ENCODE measurements at regions not wholly inside any gene's neighbourhood (a gene's known extent, or its start where the extent isn't known, plus 50 kb on each side); places are given as distances from the start of the nearest gene placed in this dataset.
"Not testable (repeated sequence)": the region's sequence is repeated elsewhere in the genome, so short reads cannot be mapped to it uniquely, and the experiment has no call there.

- no peak for DNase-seq
Measured at GRCh38 chr3:103203441-103203840, 768.6 kb downstream of the ZPLD1 start.

GRCh38 chr3:103210583-103210982 is 775.8 kb downstream of the ZPLD1 start:
- DNase-seq: no peak

GRCh38 chr3:103218146-103218545 is 783.3 kb downstream of the ZPLD1 start:
- DNase-seq: no peak

GRCh38 chr3:103218793-103219192 is 784.0 kb downstream of the ZPLD1 start:
- no peak for DNase-seq

DNA sequence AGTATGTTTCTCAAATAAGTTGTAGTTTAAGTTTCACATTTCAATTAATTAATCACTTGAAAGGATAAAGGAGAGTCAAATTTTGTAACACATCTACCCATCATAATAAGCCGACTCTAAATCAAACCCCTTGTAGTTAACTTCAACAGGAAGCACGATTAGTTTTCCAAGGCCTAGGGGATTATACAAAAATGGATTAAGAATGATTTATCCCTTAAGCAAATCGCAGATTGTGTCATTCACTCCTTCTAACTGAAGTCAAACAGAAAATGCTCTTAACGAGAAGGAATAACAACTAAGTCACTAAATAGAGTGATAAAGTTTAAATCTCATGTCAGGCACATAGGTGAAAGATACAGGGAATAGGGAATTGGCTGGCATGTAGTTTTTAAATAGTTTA is 792.8 kb downstream of the ZPLD1 start:
- no peak for DNase-seq

GRCh38 chr3:103247459-103247858 is 812.6 kb downstream of the ZPLD1 start:
- no peak for DNase-seq

GRCh38 chr3:103254827-103255226 is 820.0 kb downstream of the ZPLD1 start:
- not testable (repeated sequence) for DNase-seq

DNA sequence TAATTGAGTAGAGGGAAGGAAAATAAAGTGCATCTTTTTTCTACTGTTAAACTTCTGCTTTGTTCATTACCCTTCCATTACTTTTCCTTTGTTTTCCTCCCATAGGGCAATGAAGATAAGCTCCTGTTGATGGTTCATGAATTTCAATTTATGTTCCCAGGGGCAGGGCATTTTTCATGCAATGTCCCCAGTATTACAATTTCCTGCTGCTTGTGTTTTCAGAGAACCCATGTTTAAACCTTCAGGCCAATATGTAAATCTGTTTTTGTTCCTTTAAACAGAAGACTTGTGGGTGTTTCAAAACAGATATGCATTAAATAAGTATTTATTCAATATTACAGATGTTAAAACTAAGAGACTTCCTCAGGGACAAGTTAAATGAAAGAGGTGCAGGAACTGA is 834.5 kb downstream of the ZPLD1 start:
- DNase-seq: no peak

DNA sequence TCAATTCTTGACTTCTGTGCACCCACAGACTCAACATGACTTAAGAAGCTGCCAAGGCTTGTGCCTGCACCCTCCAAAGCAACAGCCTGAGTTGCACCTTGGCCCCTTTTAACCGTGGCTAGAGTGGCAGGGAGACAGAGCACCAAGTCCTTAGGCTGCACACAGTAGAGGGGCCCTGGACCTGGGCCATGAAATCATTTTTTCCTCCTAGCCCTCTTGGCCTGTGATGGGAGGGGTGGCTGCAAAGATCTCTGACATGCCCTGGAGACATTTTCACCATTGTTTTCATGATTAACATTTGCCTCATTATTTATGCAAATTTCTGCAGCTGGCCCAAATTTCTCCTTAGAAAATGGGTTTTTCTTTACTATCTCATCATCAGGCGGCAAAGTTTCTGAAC is 836.8 kb downstream of the ZPLD1 start:
- no peak for DNase-seq

DNA sequence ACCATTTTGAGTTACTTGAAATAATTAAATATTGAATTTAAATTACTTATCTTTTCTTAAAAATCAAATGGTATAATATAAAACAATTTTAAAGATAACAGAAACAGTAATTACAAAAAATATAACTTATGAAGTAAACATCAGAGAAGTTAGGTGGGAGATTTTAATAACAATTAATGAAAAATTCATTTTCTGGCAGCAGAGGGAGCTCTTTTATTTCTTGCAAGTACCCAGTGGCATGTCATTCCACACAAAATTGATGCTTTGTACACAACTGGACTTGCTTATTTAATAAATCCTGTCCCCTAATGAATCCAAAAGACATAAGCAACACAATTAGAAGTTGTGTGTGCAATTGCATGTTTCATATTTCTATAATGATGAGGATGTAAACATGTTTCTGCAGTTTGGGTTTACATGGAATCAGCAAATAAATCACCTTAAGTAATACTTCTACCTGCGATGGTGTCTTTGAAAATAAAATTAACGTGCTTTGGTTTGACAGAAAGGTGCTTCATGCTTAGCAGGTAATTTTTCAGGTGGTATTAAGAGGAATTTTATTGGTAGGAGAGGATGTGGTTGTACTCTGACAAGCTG is 861.3 kb downstream of the ZPLD1 start:
- DNase-seq: no peak

DNA sequence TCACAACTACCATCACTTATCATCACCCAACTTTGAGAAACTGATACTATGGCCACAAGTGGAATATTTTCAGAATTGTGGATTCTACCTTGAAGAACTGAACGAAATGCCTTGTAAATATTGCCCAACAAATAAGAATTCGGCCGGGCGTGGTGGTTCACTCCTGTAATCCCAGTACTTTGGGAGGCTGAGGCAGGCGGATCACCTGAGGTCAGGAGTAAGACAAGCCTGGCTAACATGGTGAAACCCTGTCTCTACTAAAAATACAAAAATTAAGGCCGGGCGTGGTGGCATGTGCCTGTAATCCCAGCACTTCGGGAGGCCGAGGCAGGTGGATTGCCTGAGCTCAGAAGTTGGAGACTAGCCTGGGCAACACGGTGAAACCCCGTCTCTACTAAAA is 862.7 kb downstream of the ZPLD1 start:
- DNase-seq: not testable (repeated sequence)

DNA sequence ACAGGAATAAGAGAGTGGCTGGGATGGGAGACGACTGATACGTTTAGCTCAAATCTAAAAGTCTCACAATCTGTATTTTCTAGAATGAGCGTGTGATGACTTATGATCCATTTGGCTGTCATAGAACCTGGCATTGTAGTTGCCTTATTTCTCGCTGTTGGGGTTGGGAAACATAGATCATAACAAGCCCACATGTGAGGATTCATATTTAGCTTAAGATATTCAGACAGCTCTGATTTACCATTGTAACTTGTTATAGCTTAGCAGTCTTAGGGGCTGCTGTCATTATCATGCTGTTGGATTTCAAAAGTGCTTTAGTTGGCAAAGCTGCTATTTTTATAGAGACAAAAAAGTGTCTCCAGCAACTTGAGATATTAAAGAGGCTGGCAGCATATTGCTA is 871.3 kb downstream of the ZPLD1 start:
- DNase-seq: no peak

DNA sequence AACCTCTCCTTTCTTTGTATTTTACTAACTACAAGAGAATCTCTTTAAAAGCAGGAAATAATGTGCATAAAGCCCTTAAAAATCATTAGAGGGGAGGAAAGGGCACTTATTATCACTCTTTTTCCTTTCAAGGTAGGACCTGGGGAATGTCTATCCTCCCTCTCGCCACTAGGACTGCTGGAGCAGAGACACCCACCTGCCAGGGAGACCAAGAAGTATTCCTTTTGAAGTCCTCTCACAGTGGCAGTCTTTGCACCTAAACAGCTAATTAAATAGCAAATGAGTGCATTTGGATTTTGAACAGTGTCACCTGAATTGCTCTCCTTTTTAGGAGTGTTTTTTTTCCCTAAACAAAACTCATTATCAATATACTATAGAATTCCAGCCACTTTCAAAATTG is 874.1 kb downstream of the ZPLD1 start:
- no peak for DNase-seq

GRCh38 chr3:103319912-103320311 is 885.1 kb downstream of the ZPLD1 start:
- no peak for DNase-seq

GRCh38 chr3:103337179-103337845 is 902.5 kb downstream of the ZPLD1 start:
- no peak for DNase-seq

GRCh38 chr3:103341078-103341606 is 906.3 kb downstream of the ZPLD1 start:
- no peak for DNase-seq

- DNase-seq: no peak
Measured at GRCh38 chr3:103342205-103342731, 907.5 kb downstream of the ZPLD1 start.

DNA sequence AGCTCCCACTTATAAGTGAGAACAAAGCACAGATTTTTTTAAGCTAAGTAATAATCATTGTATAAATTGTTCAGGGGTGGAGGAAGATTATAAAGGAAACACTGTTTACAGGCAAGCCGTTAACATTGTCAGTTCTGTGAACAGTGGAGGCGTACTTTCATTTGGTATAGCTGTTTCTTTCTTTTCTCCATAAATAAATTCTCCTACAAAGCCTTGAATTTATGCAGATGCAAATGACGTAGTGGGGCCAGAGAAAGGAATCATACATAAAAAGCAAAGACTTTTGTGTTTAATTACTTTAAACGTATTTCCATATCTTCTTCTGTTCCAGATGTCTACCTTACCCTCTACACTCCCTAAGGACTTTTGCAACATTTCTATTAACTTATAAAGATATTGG is 914.9 kb downstream of the ZPLD1 start:
- DNase-seq: no peak

DNA sequence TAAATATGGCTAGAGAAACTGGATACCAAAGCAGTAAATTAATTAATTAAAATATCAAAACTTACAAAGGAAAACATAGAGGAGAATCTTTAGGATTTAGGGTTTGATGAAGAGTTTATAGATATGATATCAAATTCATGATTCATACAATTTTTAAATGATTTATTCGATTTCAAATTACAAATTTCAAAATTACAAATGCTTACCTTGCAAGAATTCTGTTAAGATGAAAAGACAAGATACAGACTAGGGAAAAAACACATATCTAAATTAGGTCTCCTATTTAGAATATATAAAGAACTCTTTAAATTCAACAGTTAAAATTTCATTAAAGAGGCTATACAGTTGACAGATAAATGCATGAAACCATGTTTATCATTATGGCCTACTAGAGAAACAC is 930.7 kb downstream of the ZPLD1 start:
- DNase-seq: no peak

GRCh38 chr3:103367481-103367880 is 932.7 kb downstream of the ZPLD1 start:
- DNase-seq: no peak

GRCh38 chr3:103371411-103371810 is 936.6 kb downstream of the ZPLD1 start:
- DNase-seq: no peak

DNA sequence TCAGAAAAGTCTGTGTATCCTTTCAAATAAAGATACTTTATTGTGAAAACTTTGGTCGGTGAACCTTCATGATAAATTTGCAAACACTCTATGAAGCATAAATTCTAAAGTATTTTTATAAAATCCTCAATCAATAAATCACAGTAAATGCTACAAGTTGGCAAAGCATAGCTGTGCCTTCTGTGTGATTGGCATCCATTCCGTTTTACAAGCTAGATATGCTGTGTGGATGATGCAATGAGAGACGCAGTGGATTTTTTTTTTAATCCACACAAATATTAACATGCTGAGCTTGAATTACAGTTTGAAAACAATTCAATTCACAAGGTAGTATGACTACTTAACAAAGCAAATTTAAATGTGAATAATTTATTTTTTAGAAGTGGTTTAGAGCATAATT is 937.2 kb downstream of the ZPLD1 start:
- DNase-seq: no peak

- no peak for DNase-seq
Measured at GRCh38 chr3:103380391-103380790, 945.6 kb downstream of the ZPLD1 start.

- DNase-seq: no peak
Measured at GRCh38 chr3:103381296-103382079, 946.7 kb downstream of the ZPLD1 start.

Data from stimulated activated CD4-positive, alpha-beta T cell treated with anti-CD3 and anti-CD28 coated beads, Interleukin-4, amount 100 ng/mL, for 24 hours (primary cell).